ENCODE measurements at regions not wholly inside any gene's neighbourhood (a gene's known extent, or its start where the extent isn't known, plus 50 kb on each side); places are given as distances from the start of the nearest gene placed in this dataset.
A peak's percentile ranks its signal among the peaks of the same experiment; 100 is the strongest.

DNA sequence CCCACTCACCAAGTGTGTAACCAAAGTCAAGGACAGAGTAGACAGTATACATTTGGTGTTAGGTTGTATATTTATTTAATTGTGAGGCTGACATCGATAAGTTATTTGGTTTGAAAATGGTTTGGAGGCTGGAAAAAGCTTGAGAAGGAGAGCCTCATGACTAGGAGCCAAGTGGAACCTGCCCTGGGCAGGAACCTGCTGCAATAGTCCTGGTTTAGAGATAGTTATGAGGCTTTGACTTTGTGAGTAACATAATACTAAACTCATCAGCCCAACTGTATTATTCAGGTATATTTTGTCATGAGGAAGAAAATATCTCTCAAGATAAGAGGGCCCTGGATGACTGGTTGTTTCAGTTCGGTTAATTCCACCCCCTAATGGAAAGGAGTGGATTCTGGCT, 234.3 kb upstream of the CYRIA start:
- H3K4me3 ChIP-seq (ENCODE audit: control insufficient read depth in 2 of 3, extremely low read depth in 1 of 3, insufficient read depth in 2 of 3, low read depth in 1 of 3, low read length in 3 of 3), result no peak overlapping the region
- no peak for TF ChIP-seq EZH2 (IDR thresholded peaks at IDR 0.05; ENCODE audit: low read length)
- TF ChIP-seq, protein P1, sequence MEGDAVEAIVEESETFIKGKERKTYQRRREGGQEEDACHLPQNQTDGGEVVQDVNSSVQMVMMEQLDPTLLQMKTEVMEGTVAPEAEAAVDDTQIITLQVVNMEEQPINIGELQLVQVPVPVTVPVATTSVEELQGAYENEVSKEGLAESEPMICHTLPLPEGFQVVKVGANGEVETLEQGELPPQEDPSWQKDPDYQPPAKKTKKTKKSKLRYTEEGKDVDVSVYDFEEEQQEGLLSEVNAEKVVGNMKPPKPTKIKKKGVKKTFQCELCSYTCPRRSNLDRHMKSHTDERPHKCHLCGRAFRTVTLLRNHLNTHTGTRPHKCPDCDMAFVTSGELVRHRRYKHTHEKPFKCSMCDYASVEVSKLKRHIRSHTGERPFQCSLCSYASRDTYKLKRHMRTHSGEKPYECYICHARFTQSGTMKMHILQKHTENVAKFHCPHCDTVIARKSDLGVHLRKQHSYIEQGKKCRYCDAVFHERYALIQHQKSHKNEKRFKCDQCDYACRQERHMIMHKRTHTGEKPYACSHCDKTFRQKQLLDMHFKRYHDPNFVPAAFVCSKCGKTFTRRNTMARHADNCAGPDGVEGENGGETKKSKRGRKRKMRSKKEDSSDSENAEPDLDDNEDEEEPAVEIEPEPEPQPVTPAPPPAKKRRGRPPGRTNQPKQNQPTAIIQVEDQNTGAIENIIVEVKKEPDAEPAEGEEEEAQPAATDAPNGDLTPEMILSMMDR (optimal IDR thresholded peaks at IDR 0.05 in 1 of 3, IDR thresholded peaks at IDR 0.05 in 1 of 3, conservative IDR thresholded peaks at IDR 0.05 in 1 of 3; ENCODE audit: extremely low read depth in 1 of 3, insufficient read depth in 2 of 3, low read length in 3 of 3), result no peak
- no peak overlapping the region for H2AFZ ChIP-seq (ENCODE audit: control insufficient read depth, low read length)
- H3K4me2 ChIP-seq (ENCODE audit: control insufficient read depth, extremely low read depth, insufficient read depth, low read depth, low read length), result no peak overlapping the region
- H3K27me3 ChIP-seq (ENCODE audit: control insufficient read depth, extremely low read depth, insufficient read depth, low read length), result no peaks in the 10 kb centered on the region
- H3K9ac ChIP-seq (ENCODE audit: control insufficient read depth, extremely low read depth, insufficient read depth, low read length), result no peak overlapping the region
- FAIRE-seq (no peak), DNase-seq (ENCODE audit: low read depth, low spot score) (no peak)
- H3K79me2 ChIP-seq (ENCODE audit: control insufficient read depth, insufficient read depth, low read length), result no peaks in the 10 kb centered on the region
- no peaks in the 10 kb centered on the region for H3K4me1 ChIP-seq (ENCODE audit: control insufficient read depth, extremely low read depth, insufficient read depth, low read length)
- dilution Hi-C loops (cut with MboI; ENCODE audit: extremely low pct_ligation_motif_present, low sequenced_read_pairs), result no loop called here
- H3K27ac ChIP-seq (ENCODE audit: control insufficient read depth, insufficient read depth, low read length), result no peak overlapping the region
- H3K9me3 ChIP-seq (ENCODE audit: control insufficient read depth, low read depth, low read length), result no peaks in the 10 kb centered on the region
- H3K9me1 ChIP-seq (ENCODE audit: control insufficient read depth, extremely low read depth, insufficient read depth, low read length), result no peaks in the 10 kb centered on the region
- H4K20me1 ChIP-seq (ENCODE audit: control insufficient read depth, extremely low read depth, insufficient read depth, low read length), result no peaks in the 10 kb centered on the region
- H3K36me3 ChIP-seq (ENCODE audit: control insufficient read depth in 2 of 2, extremely low read depth in 1 of 2, insufficient read depth in 2 of 2, low read length in 2 of 2), result no peaks in the 10 kb centered on the region

DNA sequence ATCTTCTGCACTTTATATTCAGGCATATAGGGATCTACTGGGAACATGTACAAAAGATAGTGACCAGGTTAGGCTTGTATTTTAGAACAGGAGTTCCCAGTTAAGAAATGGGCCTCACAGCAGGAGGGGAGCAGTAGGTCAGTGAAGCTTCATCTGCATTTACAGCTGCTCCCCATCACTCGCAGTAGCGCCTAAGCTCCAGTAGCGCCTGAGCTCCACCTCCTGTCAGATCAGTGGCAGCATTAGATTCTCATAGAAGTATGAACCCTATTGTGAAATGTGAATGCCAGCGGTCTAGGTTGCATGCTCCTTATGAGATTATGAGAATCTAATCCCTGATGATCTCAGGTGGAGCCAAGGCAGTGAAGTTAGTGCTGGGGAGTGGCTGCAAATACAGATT, 224.4 kb upstream of the CYRIA start:
- TF ChIP-seq, protein P1 (optimal IDR thresholded peaks at IDR 0.05 in 1 of 3, IDR thresholded peaks at IDR 0.05 in 1 of 3, conservative IDR thresholded peaks at IDR 0.05 in 1 of 3; ENCODE audit: extremely low read depth in 1 of 3, insufficient read depth in 2 of 3, low read length in 3 of 3), result peak in 1 of 3 experiments; percentile 24
- no peak for TF ChIP-seq EZH2 (IDR thresholded peaks at IDR 0.05; ENCODE audit: low read length)
- no peak for FAIRE-seq

More for the DNA sequence above, 224.4 kb upstream of the CYRIA start:
- Histone ChIP-seq H3K9ac (ENCODE audit: control insufficient read depth, extremely low read depth, insufficient read depth, low read length) (no peak overlapping the region), H3K9me1 (ENCODE audit: control insufficient read depth, extremely low read depth, insufficient read depth, low read length) (no peaks in the 10 kb centered on the region), H3K27me3 (ENCODE audit: control insufficient read depth, extremely low read depth, insufficient read depth, low read length) (no peaks in the 10 kb centered on the region), H3K36me3 (ENCODE audit: control insufficient read depth in 2 of 2, extremely low read depth in 1 of 2, insufficient read depth in 2 of 2, low read length in 2 of 2) (no peaks in the 10 kb centered on the region), H2AFZ (ENCODE audit: control insufficient read depth, low read length) (no peak overlapping the region), H3K4me1 (ENCODE audit: control insufficient read depth, extremely low read depth, insufficient read depth, low read length) (no peaks in the 10 kb centered on the region), H3K4me3 (ENCODE audit: control insufficient read depth in 2 of 3, extremely low read depth in 1 of 3, insufficient read depth in 2 of 3, low read depth in 1 of 3, low read length in 3 of 3) (no peak overlapping the region), H3K4me2 (ENCODE audit: control insufficient read depth, extremely low read depth, insufficient read depth, low read depth, low read length) (no peak overlapping the region), H3K9me3 (ENCODE audit: control insufficient read depth, low read depth, low read length) (no peaks in the 10 kb centered on the region), H3K27ac (ENCODE audit: control insufficient read depth, insufficient read depth, low read length) (no peak overlapping the region), H3K79me2 (ENCODE audit: control insufficient read depth, insufficient read depth, low read length) (no peaks in the 10 kb centered on the region), H4K20me1 (ENCODE audit: control insufficient read depth, extremely low read depth, insufficient read depth, low read length) (no peaks in the 10 kb centered on the region)
- DNase-seq (ENCODE audit: low read depth, low spot score), result no peak
- dilution Hi-C loops (cut with MboI; ENCODE audit: extremely low pct_ligation_motif_present, low sequenced_read_pairs), result no loop called here
